Peyer's patch (tissue), 4 donors: ENCODE measurements at regions not wholly inside any gene's neighbourhood (a gene's known extent, or its start where the extent isn't known, plus 50 kb on each side); places are given as distances from the start of the nearest gene placed in this dataset.

Source experiments
- POLR2A ChIP-seq, 2 donors: fragments of 450-650 bp; IDR thresholded peaks; one replicate each; pipeline ENCODE4 v1.5.1; 2017; ENCODE audit warnings: antibody characterized with exemption in 2 of 2, mild to moderate bottlenecking in 2 of 2, moderate library complexity in 2 of 2
- TF ChIP-seq, protein P1 (sequence below), 6 experiments: fragments of 450-650 bp in 4 of 6; fragments of 200-600 bp in 2 of 6; sonication (generic) in 1 of 6; IDR thresholded peaks; one replicate each; pipeline ENCODE4 v1.5.1; 2017 to 2019; ENCODE audit warnings: antibody characterized with exemption in 6 of 6, mild to moderate bottlenecking in 3 of 6, moderate library complexity in 1 of 6

DNA sequence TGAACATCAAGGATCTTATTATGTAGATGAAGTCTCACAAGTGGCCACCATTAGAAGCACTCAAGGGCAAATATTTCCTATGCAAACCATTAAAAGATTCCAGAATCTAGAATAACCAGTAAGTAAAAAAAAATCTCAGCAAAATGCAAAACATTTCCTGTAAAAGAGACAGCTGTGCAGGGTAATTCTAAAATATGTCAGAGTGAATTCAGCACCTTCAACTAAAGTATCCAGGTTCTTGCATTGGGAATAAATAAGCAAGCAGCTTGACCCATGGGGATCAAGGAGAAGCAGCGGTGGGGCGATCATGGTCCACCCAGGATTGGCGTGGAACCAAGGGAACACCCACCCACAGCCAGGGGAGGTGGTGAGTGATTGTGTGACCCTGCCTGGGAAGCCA is 2188.9 kb downstream of the PCDH7 start:
- TF ChIP-seq, protein P1, sequence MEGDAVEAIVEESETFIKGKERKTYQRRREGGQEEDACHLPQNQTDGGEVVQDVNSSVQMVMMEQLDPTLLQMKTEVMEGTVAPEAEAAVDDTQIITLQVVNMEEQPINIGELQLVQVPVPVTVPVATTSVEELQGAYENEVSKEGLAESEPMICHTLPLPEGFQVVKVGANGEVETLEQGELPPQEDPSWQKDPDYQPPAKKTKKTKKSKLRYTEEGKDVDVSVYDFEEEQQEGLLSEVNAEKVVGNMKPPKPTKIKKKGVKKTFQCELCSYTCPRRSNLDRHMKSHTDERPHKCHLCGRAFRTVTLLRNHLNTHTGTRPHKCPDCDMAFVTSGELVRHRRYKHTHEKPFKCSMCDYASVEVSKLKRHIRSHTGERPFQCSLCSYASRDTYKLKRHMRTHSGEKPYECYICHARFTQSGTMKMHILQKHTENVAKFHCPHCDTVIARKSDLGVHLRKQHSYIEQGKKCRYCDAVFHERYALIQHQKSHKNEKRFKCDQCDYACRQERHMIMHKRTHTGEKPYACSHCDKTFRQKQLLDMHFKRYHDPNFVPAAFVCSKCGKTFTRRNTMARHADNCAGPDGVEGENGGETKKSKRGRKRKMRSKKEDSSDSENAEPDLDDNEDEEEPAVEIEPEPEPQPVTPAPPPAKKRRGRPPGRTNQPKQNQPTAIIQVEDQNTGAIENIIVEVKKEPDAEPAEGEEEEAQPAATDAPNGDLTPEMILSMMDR (IDR thresholded peaks at IDR 0.05), result no peak
- no peak for TF ChIP-seq POLR2A (IDR thresholded peaks at IDR 0.05)
